Natural killer cell treated with Interleukin-12 subunit alpha and Interleukin-12 subunit beta and Interleukin-15 and Interleukin-18, amount 100 ng/mL, for 72 hours (primary cell): ENCODE measurements at regions not wholly inside any gene's neighbourhood (a gene's known extent, or its start where the extent isn't known, plus 50 kb on each side); places are given as distances from the start of the nearest gene placed in this dataset.

ENCODE experiments used
- ATAC-seq, 2 donors: fragments of 150-1000 bp; cut with Tn5 transposase in 1 of 2; sonication (Bioruptor Pico), chemical (Tn5 transposase) in 1 of 2; 2 replicates each; pipeline ENCODE4 v1.10.0; 2021
- DNase-seq: peaks from one replicate; pipeline ENCODE4 v3.0.0; 2022; ENCODE audit warnings: low spot score
- H3K27ac Mint-ChIP-seq, 2 donors: 1 replicate in 1 of 2; 2 replicates in 1 of 2; pipeline ENCODE4 v1.8.0; 2022; ENCODE audit warnings: mixed read lengths in 2 of 2, mild to moderate bottlenecking in 1 of 2, moderate library complexity in 1 of 2
- H3K27me3 Mint-ChIP-seq, 2 donors: 1 replicate in 1 of 2; 2 replicates in 1 of 2; pipeline ENCODE4 v1.8.0; 2022; ENCODE audit warnings: mixed read lengths in 2 of 2
- H3K36me3 Mint-ChIP-seq: one replicate; pipeline ENCODE4 v1.8.0; 2022; ENCODE audit warnings: mixed read lengths
- H3K4me1 Mint-ChIP-seq, 2 donors: 1 replicate in 1 of 2; 2 replicates in 1 of 2; pipeline ENCODE4 v1.8.0; 2022; ENCODE audit warnings: low read depth in 2 of 2, mixed read lengths in 2 of 2, mild to moderate bottlenecking in 1 of 2
- H3K4me3 Mint-ChIP-seq: one replicate; pipeline ENCODE4 v1.8.0; 2022; ENCODE audit warnings: mixed read lengths
- H3K9me3 Mint-ChIP-seq: 2 replicates; pipeline ENCODE4 v1.8.0; 2022; ENCODE audit warnings: mixed read lengths

GRCh38 chr21:22885614-22886013, 1887.4 kb downstream of the NCAM2 start:
- no peak overlapping the region for H3K4me3 Mint-ChIP-seq
- DNase-seq (no peak), ATAC-seq (no peak)
- no peaks in the 10 kb centered on the region for H3K27me3 Mint-ChIP-seq
- H3K27ac Mint-ChIP-seq, result no peak overlapping the region
- H3K4me1 Mint-ChIP-seq, result no peaks in the 10 kb centered on the region
- no peaks in the 10 kb centered on the region for H3K36me3 Mint-ChIP-seq
- peaks cover 12% of the 10 kb centered on the region for H3K9me3 Mint-ChIP-seq

GRCh38 chr21:22889445-22889844, 1891.2 kb downstream of the NCAM2 start:
- Mint-ChIP-seq H3K36me3 (no peaks in the 10 kb centered on the region), H3K9me3 (peaks cover 8% of the 10 kb centered on the region), H3K27ac (no peak overlapping the region), H3K4me3 (no peak overlapping the region), H3K27me3 (no peaks in the 10 kb centered on the region), H3K4me1 (no peaks in the 10 kb centered on the region)
- DNase-seq (no peak), ATAC-seq (no peak)

GRCh38 chr21:22890656-22891055, 1892.4 kb downstream of the NCAM2 start:
- DNase-seq (no peak), ATAC-seq (no peak)
- Mint-ChIP-seq H3K27me3 (no peaks in the 10 kb centered on the region), H3K4me1 (no peaks in the 10 kb centered on the region), H3K36me3 (no peaks in the 10 kb centered on the region), H3K27ac (no peak overlapping the region), H3K4me3 (no peak overlapping the region), H3K9me3 (peaks cover 8% of the 10 kb centered on the region)

- ATAC-seq, result no peak
- Mint-ChIP-seq H3K36me3 (no peaks in the 10 kb centered on the region), H3K9me3 (peaks cover 8% of the 10 kb centered on the region), H3K27me3 (no peaks in the 10 kb centered on the region), H3K4me1 (no peaks in the 10 kb centered on the region), H3K27ac (no peak overlapping the region), H3K4me3 (no peak overlapping the region)
- no peak for DNase-seq
Measured at GRCh38 chr21:22892028-22892427, 1893.8 kb downstream of the NCAM2 start.

GRCh38 chr21:22892740-22893139, 1894.5 kb downstream of the NCAM2 start:
- ATAC-seq, result no peak
- Mint-ChIP-seq H3K27me3 (no peaks in the 10 kb centered on the region), H3K27ac (no peak overlapping the region), H3K36me3 (no peaks in the 10 kb centered on the region), H3K9me3 (peaks cover 10% of the 10 kb centered on the region), H3K4me3 (no peak overlapping the region), H3K4me1 (no peaks in the 10 kb centered on the region)
- DNase-seq, result no peak

GRCh38 chr21:22898051-22898665, 1899.9 kb downstream of the NCAM2 start:
- Mint-ChIP-seq H3K27ac (no peak overlapping the region), H3K4me1 (no peaks in the 10 kb centered on the region), H3K9me3 (peaks cover 11% of the 10 kb centered on the region), H3K36me3 (no peaks in the 10 kb centered on the region), H3K4me3 (no peak overlapping the region), H3K27me3 (no peaks in the 10 kb centered on the region)
- no peak for ATAC-seq
- no peak for DNase-seq

GRCh38 chr21:22900490-22900889, 1902.3 kb downstream of the NCAM2 start:
- Mint-ChIP-seq H3K27ac (no peak overlapping the region), H3K9me3 (peaks cover 11% of the 10 kb centered on the region), H3K27me3 (no peaks in the 10 kb centered on the region), H3K36me3 (no peaks in the 10 kb centered on the region), H3K4me1 (no peaks in the 10 kb centered on the region), H3K4me3 (no peak overlapping the region)
- no peak for ATAC-seq
- DNase-seq, result no peak

- Mint-ChIP-seq H3K27me3 (no peaks in the 10 kb centered on the region), H3K4me3 (no peak overlapping the region), H3K36me3 (no peaks in the 10 kb centered on the region), H3K4me1 (no peaks in the 10 kb centered on the region), H3K27ac (no peak overlapping the region), H3K9me3 (peaks cover 4% of the 10 kb centered on the region)
- no peak for DNase-seq
- no peak for ATAC-seq
Measured at GRCh38 chr21:22903851-22904250, 1905.6 kb downstream of the NCAM2 start.

- no peak for ATAC-seq
- Mint-ChIP-seq H3K36me3 (no peaks in the 10 kb centered on the region), H3K9me3 (peaks cover 1% of the 10 kb centered on the region), H3K27ac (no peak overlapping the region), H3K4me1 (no peaks in the 10 kb centered on the region), H3K27me3 (no peaks in the 10 kb centered on the region), H3K4me3 (no peak overlapping the region)
- no peak for DNase-seq
Measured at GRCh38 chr21:22904385-22904784, 1906.2 kb downstream of the NCAM2 start.

- Mint-ChIP-seq H3K27me3 (no peaks in the 10 kb centered on the region), H3K9me3 (peaks cover 8% of the 10 kb centered on the region), H3K4me1 (no peaks in the 10 kb centered on the region), H3K4me3 (no peak overlapping the region), H3K27ac (no peak overlapping the region), H3K36me3 (peaks cover 6% of the 10 kb centered on the region)
- ATAC-seq (no peak), DNase-seq (no peak)
Measured at GRCh38 chr21:22925032-22925431, 1926.8 kb downstream of the NCAM2 start.

GRCh38 chr21:22927469-22927868, 1929.3 kb downstream of the NCAM2 start:
- H3K36me3 Mint-ChIP-seq, result no peaks in the 10 kb centered on the region
- no peak overlapping the region for H3K4me3 Mint-ChIP-seq
- no peak for ATAC-seq
- no peaks in the 10 kb centered on the region for H3K4me1 Mint-ChIP-seq
- H3K9me3 Mint-ChIP-seq, result peaks cover 3% of the 10 kb centered on the region
- no peak overlapping the region for H3K27ac Mint-ChIP-seq
- DNase-seq, result no peak
- no peaks in the 10 kb centered on the region for H3K27me3 Mint-ChIP-seq

GRCh38 chr21:22941779-22942490, 1943.7 kb downstream of the NCAM2 start:
- Mint-ChIP-seq H3K4me1 (no peaks in the 10 kb centered on the region), H3K36me3 (peaks cover 4% of the 10 kb centered on the region), H3K4me3 (no peak overlapping the region), H3K27ac (no peak overlapping the region), H3K27me3 (no peaks in the 10 kb centered on the region), H3K9me3 (peaks cover 13% of the 10 kb centered on the region)
- ATAC-seq (no peak), DNase-seq (no peak)

- Mint-ChIP-seq H3K9me3 (peaks cover 19% of the 10 kb centered on the region), H3K27me3 (no peaks in the 10 kb centered on the region), H3K27ac (no peak overlapping the region), H3K4me1 (no peaks in the 10 kb centered on the region), H3K36me3 (peaks cover 23% of the 10 kb centered on the region), H3K4me3 (no peak overlapping the region)
- DNase-seq (no peak), ATAC-seq (no peak)
Measured at GRCh38 chr21:22955559-22955958, 1957.3 kb downstream of the NCAM2 start.

GRCh38 chr21:22961258-22961657, 1963.0 kb downstream of the NCAM2 start:
- Mint-ChIP-seq H3K4me1 (no peaks in the 10 kb centered on the region), H3K4me3 (no peak overlapping the region), H3K36me3 (peaks cover 34% of the 10 kb centered on the region), H3K9me3 (peaks cover 20% of the 10 kb centered on the region), H3K27me3 (no peaks in the 10 kb centered on the region), H3K27ac (no peak overlapping the region)
- ATAC-seq, result no peak
- no peak for DNase-seq
